HG03565 (cell line): ENCODE measurements at regions not wholly inside any gene's neighbourhood (a gene's known extent, or its start where the extent isn't known, plus 50 kb on each side); places are given as distances from the start of the nearest gene placed in this dataset.

ENCODE experiments used
- ATAC-seq: cut with Tn5 transposase; IDR thresholded peaks from one replicate; pipeline ENCODE4 v1.9.1; 2021; ENCODE audit warnings: mild to moderate bottlenecking, moderate library complexity; ENCODE audit not compliant: unreplicated experiment

GRCh38 chr17:5693821-5694220 is 109.5 kb upstream of the NLRP1 start:
- no peak for ATAC-seq

DNA sequence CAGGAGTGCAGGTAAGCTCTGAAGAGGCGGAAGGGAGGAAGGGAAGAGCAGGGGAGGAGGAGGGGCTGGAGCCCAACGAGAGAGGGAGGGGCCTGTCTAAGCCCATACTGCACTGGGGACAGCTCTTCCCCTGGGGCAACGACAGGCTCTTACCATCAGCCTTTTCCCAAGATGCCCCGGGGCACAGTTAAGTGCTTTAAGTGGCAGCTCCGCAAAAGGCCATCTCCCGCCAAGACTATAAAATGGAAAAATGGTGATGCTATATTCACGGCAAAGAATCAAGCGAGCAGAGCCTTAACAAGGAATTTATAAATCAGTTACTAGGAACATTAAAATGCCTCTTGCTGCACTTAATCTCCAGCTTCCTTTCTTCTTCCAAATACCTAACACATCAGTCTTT is 110.2 kb upstream of the NLRP1 start:
- ATAC-seq = no peak

DNA sequence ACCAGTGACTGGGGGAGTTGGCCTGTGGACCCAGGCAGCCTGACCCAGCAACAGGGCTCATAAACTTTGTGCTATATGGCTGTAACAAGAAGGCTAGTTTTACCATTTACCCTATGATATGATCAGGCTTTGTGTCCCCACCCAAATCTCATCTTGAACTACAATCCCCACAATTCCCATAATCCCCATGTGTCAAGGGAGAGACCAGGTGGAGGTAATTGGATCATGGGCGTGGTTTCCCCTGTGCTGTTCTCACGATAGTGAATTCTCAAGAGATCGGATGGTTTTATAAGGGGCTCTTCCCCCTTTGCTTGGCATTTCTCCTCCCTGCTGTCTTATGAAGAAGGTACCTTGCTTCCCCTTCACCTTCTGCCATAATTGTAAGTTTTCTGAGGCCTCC is 111.2 kb upstream of the NLRP1 start:
- no peak for ATAC-seq

- no peak for ATAC-seq
Observed at GRCh38 chr17:5698959-5699358, 114.7 kb upstream of the NLRP1 start.

- no peak for ATAC-seq
Observed at GRCh38 chr17:5699814-5700213, 115.5 kb upstream of the NLRP1 start.

- ATAC-seq = no peak
Observed at GRCh38 chr17:5700745-5701144, 116.4 kb upstream of the NLRP1 start.

DNA sequence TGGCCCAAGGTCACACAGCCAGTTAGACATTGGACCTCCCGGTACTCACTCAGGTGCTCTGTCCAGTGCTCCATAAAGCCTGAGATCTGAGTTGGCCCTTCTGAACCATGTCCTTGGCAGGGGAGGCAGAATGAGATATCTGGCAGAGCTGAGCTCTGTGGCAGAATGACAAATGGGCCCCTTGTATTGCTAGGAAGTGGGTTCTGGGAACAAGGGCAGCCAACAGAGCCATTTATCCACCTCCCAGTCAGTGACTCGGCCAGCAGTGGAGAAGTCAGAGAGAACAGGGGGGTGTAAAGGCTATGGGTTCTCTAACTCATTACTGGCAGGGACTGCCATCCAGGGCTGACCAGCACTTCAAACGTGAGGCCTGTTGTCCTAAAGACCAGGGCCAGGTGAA is 117.1 kb upstream of the NLRP1 start:
- no peak for ATAC-seq

GRCh38 chr17:5702951-5703510 is 118.7 kb upstream of the NLRP1 start:
- no peak for ATAC-seq

DNA sequence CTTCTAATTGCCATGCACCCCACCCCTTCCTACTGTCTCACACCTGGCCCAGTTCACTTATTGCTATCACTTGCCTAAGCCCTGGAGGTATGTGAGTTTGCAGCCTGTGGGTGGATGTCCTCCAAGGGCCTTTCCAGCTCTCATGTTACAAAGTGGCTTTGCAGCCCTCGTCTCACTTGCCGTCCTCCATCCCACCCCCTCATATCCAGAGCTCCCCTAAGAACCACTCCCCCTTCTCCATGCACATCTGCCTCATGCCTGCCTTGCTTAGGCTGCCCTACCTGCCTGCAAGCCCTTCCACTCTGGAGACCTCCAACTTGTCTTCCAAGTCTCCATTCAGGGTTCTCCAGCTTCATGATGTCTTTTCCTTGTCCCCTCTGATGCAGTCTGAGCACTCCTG is 119.4 kb upstream of the NLRP1 start:
- no peak for ATAC-seq

- no peak for ATAC-seq
Observed at GRCh38 chr17:5705081-5705875, 121.0 kb upstream of the NLRP1 start.

DNA sequence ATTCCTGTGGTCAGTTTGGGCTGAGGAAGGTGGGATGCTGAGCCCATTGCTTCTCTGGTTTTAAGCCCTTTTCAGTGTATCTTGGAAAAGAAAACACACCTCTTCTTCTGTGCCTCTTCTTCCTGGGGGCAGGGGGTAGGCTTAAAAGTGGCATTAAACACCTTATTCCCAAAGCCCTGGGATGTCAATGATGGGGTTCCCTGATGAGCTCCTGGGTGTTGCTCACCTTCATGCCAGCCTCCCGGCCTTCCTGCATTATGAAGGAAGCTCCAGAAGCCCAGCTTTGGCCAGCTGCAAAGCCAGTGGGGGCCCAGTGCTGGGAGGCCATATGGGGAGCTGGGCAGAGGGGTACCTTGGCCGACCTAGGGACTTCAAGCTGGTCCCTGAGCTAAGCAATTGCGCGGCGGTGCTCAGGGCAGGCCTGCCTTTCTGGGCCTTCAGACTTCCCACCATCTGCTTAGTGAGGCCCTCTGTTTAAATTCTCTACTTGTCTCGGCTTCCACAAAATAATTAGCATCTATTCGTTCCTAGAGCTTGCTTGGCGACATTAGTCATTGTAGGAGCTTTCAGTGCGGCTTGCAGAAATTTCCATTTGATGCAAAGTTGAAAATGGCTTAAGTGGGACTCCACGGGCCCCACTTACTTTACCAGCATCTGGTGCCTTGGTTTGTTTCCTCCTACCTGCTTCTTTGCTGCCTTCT is 121.7 kb upstream of the NLRP1 start:
- no peak for ATAC-seq

DNA sequence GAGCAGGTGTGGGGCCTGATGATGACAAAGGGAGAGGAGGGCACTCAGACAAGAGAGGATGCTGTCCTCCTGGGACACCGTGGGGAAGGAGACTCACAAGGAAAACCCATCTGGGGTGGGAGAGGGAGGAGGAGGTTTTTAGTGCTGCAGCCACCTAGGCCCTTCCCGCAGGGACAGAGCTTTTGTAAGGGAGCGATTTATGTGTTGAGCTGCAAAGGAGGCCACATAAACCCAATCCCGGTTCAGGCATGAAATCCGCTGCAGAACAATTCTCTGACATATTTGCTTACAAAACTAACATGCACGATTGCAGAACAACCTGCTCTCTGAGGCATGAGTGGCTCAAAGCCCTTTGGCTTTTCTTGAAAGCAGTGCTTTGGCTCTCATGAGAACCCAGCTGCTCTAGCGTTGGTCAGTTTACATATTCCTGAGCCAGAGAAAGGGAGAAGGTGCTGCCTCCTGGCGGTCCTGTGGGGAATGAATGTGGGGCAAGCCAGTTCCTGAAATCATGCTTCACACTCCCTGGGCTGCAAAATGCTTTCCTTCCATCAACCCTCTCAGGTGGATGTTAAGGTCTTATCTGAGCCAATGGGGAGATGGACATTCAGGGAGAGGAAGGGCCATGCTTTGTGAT is 122.4 kb upstream of the NLRP1 start:
- ATAC-seq = no peak

GRCh38 chr17:5707482-5707881 is 123.2 kb upstream of the NLRP1 start:
- ATAC-seq = no peak

DNA sequence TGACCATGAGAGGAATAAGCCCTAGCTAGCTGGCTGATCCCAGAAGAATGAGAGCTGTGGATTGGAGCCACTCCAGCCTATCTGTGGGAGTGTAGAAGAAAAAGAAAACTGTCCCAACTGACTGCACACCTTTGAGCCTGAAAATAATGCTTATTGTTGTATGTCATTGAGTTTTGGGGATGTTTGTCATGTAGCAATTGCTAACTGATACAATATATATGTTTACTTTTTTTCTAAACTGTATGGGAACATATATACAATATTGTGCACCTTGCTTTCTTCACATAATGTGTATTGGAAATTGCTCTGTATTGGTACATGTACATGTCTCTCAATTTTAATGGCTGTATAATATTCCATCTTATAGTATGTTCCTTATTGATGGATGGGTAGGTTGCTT is 124.0 kb upstream of the NLRP1 start:
- no peak for ATAC-seq

DNA sequence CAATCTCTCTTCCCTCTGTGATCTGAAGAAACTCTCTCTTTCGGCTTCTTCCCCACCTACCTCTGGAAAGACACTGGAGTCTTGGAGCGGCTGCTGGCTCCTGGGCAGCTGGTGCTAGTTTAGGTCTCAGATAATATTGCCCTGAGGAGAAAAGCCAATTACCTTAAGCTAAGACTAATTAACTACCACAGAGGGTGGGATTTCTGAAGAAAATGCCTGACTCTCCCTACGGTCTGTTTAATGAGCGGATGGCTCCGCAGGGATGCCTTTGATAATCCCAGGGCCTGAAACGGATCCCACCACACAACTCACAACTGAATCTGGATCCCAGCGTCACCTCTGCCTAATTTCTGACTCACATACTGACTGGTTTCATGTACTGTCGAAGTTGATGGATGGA is 127.0 kb upstream of the NLRP1 start:
- no peak for ATAC-seq

GRCh38 chr17:5714993-5715392 is 130.7 kb upstream of the NLRP1 start:
- no peak for ATAC-seq

DNA sequence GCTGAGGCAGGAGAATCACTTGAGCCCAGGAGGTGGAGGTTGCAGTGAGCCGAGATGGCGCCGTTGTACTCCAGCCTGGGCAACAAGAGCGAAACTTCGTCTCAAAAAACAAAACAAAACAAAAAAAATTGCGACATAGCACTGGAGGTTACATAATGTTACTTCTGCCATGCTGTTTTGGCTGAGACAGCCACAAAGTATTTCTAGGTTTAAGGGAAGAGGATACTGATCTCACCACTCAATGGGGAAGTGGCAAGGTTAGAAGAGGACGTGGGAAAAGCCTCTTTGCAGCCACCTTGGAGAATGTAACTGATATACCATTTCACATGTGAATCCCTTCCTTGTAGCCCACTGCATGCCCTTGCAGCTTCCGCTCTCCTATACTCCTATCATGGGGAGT is 131.2 kb upstream of the NLRP1 start:
- no peak for ATAC-seq

DNA sequence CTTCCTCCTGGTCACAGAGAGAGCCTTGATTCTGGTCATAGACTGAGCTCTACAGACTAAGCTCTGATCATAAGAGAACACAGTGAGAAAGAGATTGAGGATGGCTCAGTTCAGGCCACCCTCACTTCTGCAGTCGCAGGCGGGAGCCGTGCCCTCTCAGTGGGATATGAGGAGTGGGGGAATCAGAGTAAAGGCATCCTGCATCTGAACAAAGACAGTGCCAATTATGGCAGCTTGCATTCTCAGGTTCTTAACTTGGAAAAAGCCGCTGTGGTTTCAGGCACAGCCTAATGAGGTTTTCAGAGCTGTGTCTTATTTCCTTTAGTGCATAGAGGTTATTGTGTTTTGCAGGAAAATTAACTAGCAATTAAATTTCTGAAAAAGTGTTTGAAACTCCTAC is 134.4 kb upstream of the NLRP1 start:
- no peak for ATAC-seq

DNA sequence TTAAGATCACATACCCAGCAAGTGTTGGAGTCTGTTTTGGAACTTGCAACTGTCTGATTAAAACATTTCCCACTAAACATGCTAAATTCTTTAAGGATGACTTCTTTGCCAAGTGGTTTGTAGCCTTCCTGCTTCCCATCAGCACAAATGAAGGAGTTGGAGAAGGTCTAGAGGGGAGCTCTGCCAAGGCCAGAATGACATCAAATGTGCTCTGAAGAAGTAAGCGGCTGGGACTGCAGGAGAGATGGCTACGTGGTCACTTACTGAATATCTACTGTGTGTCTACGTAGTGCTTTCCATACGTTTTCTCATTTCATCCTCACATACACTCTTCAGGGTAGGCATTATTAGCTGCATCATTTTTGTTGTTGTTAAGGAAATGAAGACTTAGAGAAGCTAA is 135.7 kb upstream of the NLRP1 start:
- no peak for ATAC-seq

DNA sequence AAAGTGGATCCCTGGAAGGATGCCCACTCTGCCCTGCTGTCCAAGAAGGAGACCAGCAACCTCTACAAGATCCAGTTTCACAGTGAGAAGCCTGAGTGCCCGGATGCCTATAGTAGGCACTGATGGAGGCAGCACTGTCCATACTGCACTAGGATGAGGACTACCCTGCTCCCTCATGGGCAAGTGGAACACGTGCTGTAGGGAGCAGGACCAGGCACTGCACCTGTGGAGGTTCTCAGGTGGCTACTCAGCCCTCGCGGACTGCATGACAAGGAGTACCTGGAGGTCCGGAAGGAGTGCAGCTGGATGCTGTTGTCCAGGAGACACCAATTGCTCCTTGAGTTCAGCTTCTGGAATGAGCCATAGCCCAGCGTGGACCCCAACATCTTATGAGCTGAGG is 146.1 kb upstream of the NLRP1 start:
- no peak for ATAC-seq

- ATAC-seq = no peak
Observed at GRCh38 chr17:5740937-5741336, 156.6 kb upstream of the NLRP1 start.

GRCh38 chr17:5741810-5742209 is 157.5 kb upstream of the NLRP1 start:
- ATAC-seq = no peak
